Lung (tissue), 11 donors: ENCODE measurements at regions not wholly inside any gene's neighbourhood (a gene's known extent, or its start where the extent isn't known, plus 50 kb on each side); places are given as distances from the start of the nearest gene placed in this dataset.

Source experiments
- ATAC-seq: fragments of 200-7000 bp; cut with Tn5 transposase; one replicate; pipeline ENCODE4 v1.9.1; 2020; ENCODE audit warnings: moderate number of reproducible peaks; ENCODE audit not compliant: insufficient read depth, low FRiP score
- DNase-seq, 3 donors: peaks; one replicate each; pipeline ENCODE4 v3.0.0-alpha.2; 2013 to 2017
- H3K27ac ChIP-seq, 2 donors: one replicate each; pipeline ENCODE4 v1.5.1; 2013; ENCODE audit warnings: mild to moderate bottlenecking in 2 of 2, moderate library complexity in 2 of 2, control low read depth in 1 of 2, inconsistent platforms in 1 of 2, low read depth in 1 of 2, low read length in 1 of 2
- H3K27me3 ChIP-seq, 3 donors: one replicate each; pipeline ENCODE4 v1.5.1; 2013; ENCODE audit warnings: low read length in 2 of 3; ENCODE audit not compliant: control insufficient read depth in 3 of 3, insufficient read depth in 3 of 3
- H3K36me3 ChIP-seq, 4 donors: one replicate each; pipeline ENCODE4 v1.5.1; 2013; ENCODE audit warnings: low read length in 4 of 4, mild to moderate bottlenecking in 1 of 4, moderate library complexity in 1 of 4; ENCODE audit not compliant: control insufficient read depth in 4 of 4, insufficient read depth in 4 of 4
- H3K4me1 ChIP-seq, 5 donors: one replicate each; pipeline ENCODE4 v1.5.1; 2013; ENCODE audit warnings: low read length in 5 of 5, mild to moderate bottlenecking in 2 of 5, moderate library complexity in 1 of 5; ENCODE audit not compliant: control insufficient read depth in 5 of 5, insufficient read depth in 5 of 5
- H3K4me3 ChIP-seq: one replicate; pipeline ENCODE4 v1.5.1; 2013; ENCODE audit warnings: mild to moderate bottlenecking, control low read depth, moderate library complexity
- H3K9ac ChIP-seq, 2 donors: one replicate each; pipeline ENCODE4 v1.5.1; 2013; ENCODE audit warnings: low read length in 2 of 2, control low read depth in 1 of 2; ENCODE audit not compliant: insufficient read depth in 1 of 2
- H3K9me3 ChIP-seq, 4 donors: one replicate each; pipeline ENCODE4 v1.5.1; 2013; ENCODE audit warnings: low read length in 3 of 4, mild to moderate bottlenecking in 1 of 4, moderate library complexity in 1 of 4; ENCODE audit not compliant: control insufficient read depth in 4 of 4, insufficient read depth in 3 of 4
- WGBS, 2 donors: extraction: QIAGEN DNeasy Blood & Tissue Kit; methylation state at CpG; one replicate each; pipeline ENCODE4 v1.1.7; 2013; 5-methylcytosine and 5-hydroxymethylcytosine counted together
- TF ChIP-seq, protein P1 (sequence below): IDR thresholded peaks from 2 replicates; pipeline ENCODE4 v1.5.1; 2012; ENCODE audit warnings: mild to moderate bottlenecking; ENCODE audit errors: control extremely low read depth, extremely low read depth
- donor health status: control.
- donor health status: control.
- donor health status: Bipolar disorder and iron deficiency.
- donor health status: healthy.
- donor health status: DM: yes; HTN: yes; CAD: no.

DNA sequence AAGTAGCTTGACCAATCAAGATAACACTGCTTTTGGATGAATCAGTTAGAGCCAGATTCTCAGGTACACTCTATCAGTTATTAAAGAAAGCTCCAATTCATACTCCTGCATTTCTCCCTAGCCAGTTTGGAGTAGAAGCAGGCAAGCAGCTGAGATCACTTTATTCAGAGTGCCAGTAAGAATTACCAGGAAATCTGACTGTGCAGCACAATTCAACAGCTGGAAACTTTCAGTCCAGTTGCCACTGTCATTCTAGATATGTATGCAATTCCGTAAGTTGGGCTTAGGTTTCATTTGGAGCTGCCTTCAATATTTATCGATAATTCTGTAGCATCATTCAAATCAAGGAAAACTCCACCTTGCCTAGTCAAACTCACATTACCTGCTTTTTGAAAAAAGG lies 2625.6 kb upstream of the PCDH20 start:
- no peak for ATAC-seq
- H3K9me3 ChIP-seq = no peaks in the 10 kb centered on the region
- 79 to 83% methylated on average over 2 of the region's 2 CpGs for WGBS, 2 donors
- DNase-seq = peak in 2 of 3 donors; percentile 29 to 54
- no peaks in the 10 kb centered on the region for H3K36me3 ChIP-seq
- no peak overlapping the region for H3K9ac ChIP-seq
- H3K4me1 ChIP-seq = no peaks in the 10 kb centered on the region
- TF ChIP-seq, protein P1, sequence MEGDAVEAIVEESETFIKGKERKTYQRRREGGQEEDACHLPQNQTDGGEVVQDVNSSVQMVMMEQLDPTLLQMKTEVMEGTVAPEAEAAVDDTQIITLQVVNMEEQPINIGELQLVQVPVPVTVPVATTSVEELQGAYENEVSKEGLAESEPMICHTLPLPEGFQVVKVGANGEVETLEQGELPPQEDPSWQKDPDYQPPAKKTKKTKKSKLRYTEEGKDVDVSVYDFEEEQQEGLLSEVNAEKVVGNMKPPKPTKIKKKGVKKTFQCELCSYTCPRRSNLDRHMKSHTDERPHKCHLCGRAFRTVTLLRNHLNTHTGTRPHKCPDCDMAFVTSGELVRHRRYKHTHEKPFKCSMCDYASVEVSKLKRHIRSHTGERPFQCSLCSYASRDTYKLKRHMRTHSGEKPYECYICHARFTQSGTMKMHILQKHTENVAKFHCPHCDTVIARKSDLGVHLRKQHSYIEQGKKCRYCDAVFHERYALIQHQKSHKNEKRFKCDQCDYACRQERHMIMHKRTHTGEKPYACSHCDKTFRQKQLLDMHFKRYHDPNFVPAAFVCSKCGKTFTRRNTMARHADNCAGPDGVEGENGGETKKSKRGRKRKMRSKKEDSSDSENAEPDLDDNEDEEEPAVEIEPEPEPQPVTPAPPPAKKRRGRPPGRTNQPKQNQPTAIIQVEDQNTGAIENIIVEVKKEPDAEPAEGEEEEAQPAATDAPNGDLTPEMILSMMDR = no peak
- no peak overlapping the region for H3K27ac ChIP-seq
- no peak overlapping the region for H3K4me3 ChIP-seq
- H3K27me3 ChIP-seq = no peaks in the 10 kb centered on the region

DNA sequence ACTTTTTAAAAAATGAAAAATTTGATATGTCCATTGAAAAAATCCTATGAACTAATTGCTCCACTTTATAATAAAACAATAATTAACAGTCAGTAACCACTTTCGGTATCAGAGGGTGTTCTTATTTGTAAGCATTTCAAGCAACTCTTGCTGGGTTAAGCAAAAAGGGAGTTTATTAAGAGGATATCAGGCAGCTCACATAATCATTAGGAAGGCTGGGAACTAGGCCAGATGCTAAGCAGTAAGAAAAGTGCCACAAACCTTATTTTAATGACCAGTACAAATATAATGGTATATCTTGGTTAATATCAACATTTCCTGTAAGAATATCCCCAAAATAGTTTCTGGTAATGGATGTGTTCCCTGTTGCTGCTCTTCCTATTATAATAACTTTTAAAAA lies 2618.3 kb upstream of the PCDH20 start:
- Histone ChIP-seq H3K9me3 (peaks cover 0 to 3% (median 0%) of the 10 kb centered on the region in 4 donors), H3K4me1 (no peaks in the 10 kb centered on the region), H3K36me3 (no peaks in the 10 kb centered on the region), H3K4me3 (no peak overlapping the region), H3K27ac (no peak overlapping the region), H3K27me3 (no peaks in the 10 kb centered on the region), H3K9ac (no peak overlapping the region)
- TF ChIP-seq, protein P1 = no peak
- 85 to 86% methylated on average over 1 of the region's 1 CpG for WGBS, 2 donors
- ATAC-seq (no peak), DNase-seq (peak in 2 of 3 donors; percentile 21 to 54)

DNA sequence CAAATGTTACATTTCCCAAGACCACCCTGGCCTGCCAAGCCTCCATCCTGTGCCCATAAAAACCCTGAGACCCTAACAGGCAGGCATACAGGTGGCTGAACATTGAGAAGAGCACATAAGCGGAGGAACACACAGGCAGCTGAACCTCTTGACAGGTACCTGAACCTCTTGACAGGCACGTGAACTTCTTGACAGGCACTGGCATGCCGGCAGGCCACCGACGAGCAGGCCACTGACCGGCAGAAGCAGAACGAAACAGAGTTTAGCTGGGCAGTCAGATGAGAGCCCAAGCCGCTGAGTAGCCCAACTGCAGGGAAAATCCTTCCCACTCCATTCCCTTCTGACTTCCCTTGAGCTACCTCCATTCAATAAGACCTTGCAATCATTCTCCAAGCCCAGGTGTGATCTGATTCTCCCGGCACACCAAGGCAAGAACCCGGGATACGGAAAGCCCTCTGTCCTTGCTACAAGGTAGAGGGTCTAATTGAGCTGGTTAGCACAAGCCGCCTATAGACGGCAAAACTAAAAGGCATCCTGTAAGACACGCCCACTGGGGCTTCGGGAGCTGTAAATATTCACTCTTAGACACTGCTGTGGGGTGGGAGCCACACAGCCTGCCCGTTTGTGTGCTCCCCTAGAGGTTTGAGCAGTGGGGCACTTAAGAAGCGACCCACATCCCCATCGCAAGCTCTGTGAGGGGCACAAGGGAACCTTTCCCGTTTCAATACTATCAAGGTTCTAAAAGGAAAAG lies 2613.9 kb upstream of the PCDH20 start:
- TF ChIP-seq, protein P1 = no peak
- ATAC-seq = no peak
- no peak overlapping the region for H3K9ac ChIP-seq
- no peak for DNase-seq
- H3K4me1 ChIP-seq = no peaks in the 10 kb centered on the region
- H3K9me3 ChIP-seq = peaks cover 0 to 3% (median 0%) of the 10 kb centered on the region in 4 donors
- H3K36me3 ChIP-seq = no peaks in the 10 kb centered on the region
- no peaks in the 10 kb centered on the region for H3K27me3 ChIP-seq
- 78 to 84% methylated on average over 19 of the region's 19 CpGs for WGBS, 2 donors
- H3K4me3 ChIP-seq = no peak overlapping the region
- H3K27ac ChIP-seq = no peak overlapping the region

DNA sequence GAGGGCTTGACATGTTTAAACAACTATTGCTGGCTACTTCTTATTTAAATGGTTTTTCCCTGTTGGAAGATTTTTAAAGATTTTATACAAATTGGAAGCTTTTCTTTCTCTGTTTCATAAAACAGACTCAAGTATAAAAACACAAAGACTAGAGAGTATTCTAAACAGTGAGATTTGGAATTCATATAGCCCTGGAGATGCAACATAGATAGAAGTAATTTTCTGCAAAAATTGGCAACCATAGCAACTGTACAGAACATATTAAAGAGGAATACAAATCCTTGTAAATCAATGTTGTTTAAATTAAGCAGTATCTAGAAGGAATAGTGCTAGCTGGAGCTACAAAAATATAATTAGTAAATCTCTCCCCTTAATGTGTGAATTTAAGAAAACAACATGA lies 2612.9 kb upstream of the PCDH20 start:
- DNase-seq = no peak
- peaks cover 0 to 3% (median 0%) of the 10 kb centered on the region in 4 donors for H3K9me3 ChIP-seq
- ATAC-seq = no peak
- H3K36me3 ChIP-seq = no peaks in the 10 kb centered on the region
- H3K27ac ChIP-seq = no peak overlapping the region
- TF ChIP-seq, protein P1 = no peak
- no peak overlapping the region for H3K4me3 ChIP-seq
- no peaks in the 10 kb centered on the region for H3K4me1 ChIP-seq
- H3K27me3 ChIP-seq = no peaks in the 10 kb centered on the region
- H3K9ac ChIP-seq = no peak overlapping the region
